ENCODE measurements at regions not wholly inside any gene's neighbourhood (a gene's known extent, or its start where the extent isn't known, plus 50 kb on each side); places are given as distances from the start of the nearest gene placed in this dataset.

GRCh38 chr5:56545016-56545415 is 270.3 kb upstream of the MAP3K1 start:
- H3K27me3 Mint-ChIP-seq (ENCODE audit: low read depth): peaks cover 8% of the 10 kb centered on the region
- H3K9me3 Mint-ChIP-seq: no peaks in the 10 kb centered on the region
- H3K4me1 Mint-ChIP-seq (ENCODE audit: low read depth): peaks cover 12% of the 10 kb centered on the region
- H3K4me3 Mint-ChIP-seq: no peak overlapping the region
- H3K36me3 Mint-ChIP-seq (ENCODE audit: low read depth): no peaks in the 10 kb centered on the region
- no peak overlapping the region for H3K27ac Mint-ChIP-seq

- Mint-ChIP-seq H3K4me3 (no peak overlapping the region), H3K27ac (no peak overlapping the region), H3K9me3 (peaks cover 3% of the 10 kb centered on the region), H3K27me3 (ENCODE audit: low read depth) (peaks cover 11% of the 10 kb centered on the region), H3K4me1 (ENCODE audit: low read depth) (peaks cover 8% of the 10 kb centered on the region), H3K36me3 (ENCODE audit: low read depth) (no peaks in the 10 kb centered on the region)
These were observed 271.6 kb upstream of the MAP3K1 start for GRCh38 chr5:56543441-56544388.

GRCh38 chr5:56540266-56540665 is 275.1 kb upstream of the MAP3K1 start:
- Mint-ChIP-seq H3K4me1 (ENCODE audit: low read depth) (peaks cover 8% of the 10 kb centered on the region), H3K27ac (no peak overlapping the region), H3K9me3 (peaks cover 4% of the 10 kb centered on the region), H3K27me3 (ENCODE audit: low read depth) (peaks cover 13% of the 10 kb centered on the region), H3K4me3 (no peak overlapping the region), H3K36me3 (ENCODE audit: low read depth) (no peaks in the 10 kb centered on the region)

- Mint-ChIP-seq H3K27me3 (ENCODE audit: low read depth) (peaks cover 5% of the 10 kb centered on the region), H3K27ac (no peak overlapping the region), H3K36me3 (ENCODE audit: low read depth) (no peaks in the 10 kb centered on the region), H3K9me3 (peaks cover 4% of the 10 kb centered on the region), H3K4me3 (no peak overlapping the region), H3K4me1 (ENCODE audit: low read depth) (peaks cover 15% of the 10 kb centered on the region)
These were observed 276.8 kb upstream of the MAP3K1 start for GRCh38 chr5:56538580-56538979.

GRCh38 chr5:56535347-56535746 is 280.0 kb upstream of the MAP3K1 start:
- no peaks in the 10 kb centered on the region for H3K36me3 Mint-ChIP-seq (ENCODE audit: low read depth)
- H3K4me1 Mint-ChIP-seq (ENCODE audit: low read depth): peaks cover 11% of the 10 kb centered on the region
- no peak overlapping the region for H3K4me3 Mint-ChIP-seq
- H3K27me3 Mint-ChIP-seq (ENCODE audit: low read depth): peaks cover 5% of the 10 kb centered on the region
- H3K27ac Mint-ChIP-seq: no peak overlapping the region
- H3K9me3 Mint-ChIP-seq: peaks cover 4% of the 10 kb centered on the region

- no peak overlapping the region for H3K4me3 Mint-ChIP-seq
These were observed 281.1 kb upstream of the MAP3K1 start for GRCh38 chr5:56534102-56534829.

GRCh38 chr5:56532466-56532865 is 282.9 kb upstream of the MAP3K1 start:
- Mint-ChIP-seq H3K36me3 (ENCODE audit: low read depth) (no peaks in the 10 kb centered on the region), H3K9me3 (no peaks in the 10 kb centered on the region), H3K4me3 (no peak overlapping the region), H3K27ac (no peak overlapping the region), H3K4me1 (ENCODE audit: low read depth) (peaks cover 13% of the 10 kb centered on the region), H3K27me3 (ENCODE audit: low read depth) (no peaks in the 10 kb centered on the region)

More at GRCh38 chr5:56534102-56534829, 281.1 kb upstream of the MAP3K1 start:
- Mint-ChIP-seq H3K27ac (no peak overlapping the region), H3K9me3 (peaks cover 4% of the 10 kb centered on the region), H3K27me3 (ENCODE audit: low read depth) (peaks cover 5% of the 10 kb centered on the region), H3K36me3 (ENCODE audit: low read depth) (no peaks in the 10 kb centered on the region), H3K4me1 (ENCODE audit: low read depth) (peaks cover 11% of the 10 kb centered on the region)

- Mint-ChIP-seq H3K27ac (no peak overlapping the region), H3K4me3 (no peak overlapping the region), H3K27me3 (ENCODE audit: low read depth) (peaks cover 6% of the 10 kb centered on the region), H3K36me3 (ENCODE audit: low read depth) (no peaks in the 10 kb centered on the region), H3K9me3 (no peaks in the 10 kb centered on the region), H3K4me1 (ENCODE audit: low read depth) (peaks cover 17% of the 10 kb centered on the region)
These were observed 284.7 kb upstream of the MAP3K1 start for GRCh38 chr5:56530626-56531138.

- Mint-ChIP-seq H3K27me3 (ENCODE audit: low read depth) (peaks cover 9% of the 10 kb centered on the region), H3K9me3 (no peaks in the 10 kb centered on the region), H3K4me1 (ENCODE audit: low read depth) (peaks cover 17% of the 10 kb centered on the region), H3K27ac (no peak overlapping the region), H3K4me3 (no peak overlapping the region), H3K36me3 (ENCODE audit: low read depth) (no peaks in the 10 kb centered on the region)
These were observed 285.5 kb upstream of the MAP3K1 start for GRCh38 chr5:56529666-56530430.

GRCh38 chr5:56527174-56527573 is 288.2 kb upstream of the MAP3K1 start:
- no peak overlapping the region for H3K27ac Mint-ChIP-seq
- no peak overlapping the region for H3K4me3 Mint-ChIP-seq
- H3K9me3 Mint-ChIP-seq: no peaks in the 10 kb centered on the region
- no peaks in the 10 kb centered on the region for H3K36me3 Mint-ChIP-seq (ENCODE audit: low read depth)
- H3K27me3 Mint-ChIP-seq (ENCODE audit: low read depth): peaks cover 9% of the 10 kb centered on the region
- peaks cover 6% of the 10 kb centered on the region for H3K4me1 Mint-ChIP-seq (ENCODE audit: low read depth)

- H3K4me1 Mint-ChIP-seq (ENCODE audit: low read depth): peaks cover 6% of the 10 kb centered on the region
- no peaks in the 10 kb centered on the region for H3K9me3 Mint-ChIP-seq
- no peak overlapping the region for H3K27ac Mint-ChIP-seq
- no peaks in the 10 kb centered on the region for H3K36me3 Mint-ChIP-seq (ENCODE audit: low read depth)
- H3K4me3 Mint-ChIP-seq: no peak overlapping the region
- peaks cover 9% of the 10 kb centered on the region for H3K27me3 Mint-ChIP-seq (ENCODE audit: low read depth)
These were observed 290.2 kb upstream of the MAP3K1 start for GRCh38 chr5:56525113-56525512.

- H3K27ac Mint-ChIP-seq: no peak overlapping the region
- H3K4me1 Mint-ChIP-seq (ENCODE audit: low read depth): peaks cover 6% of the 10 kb centered on the region
These were observed 290.9 kb upstream of the ANKRD55 start for GRCh38 chr5:56523790-56524575.

GRCh38 chr5:56522960-56523359 is 289.8 kb upstream of the ANKRD55 start:
- Mint-ChIP-seq H3K4me3 (no peak overlapping the region), H3K4me1 (ENCODE audit: low read depth) (peaks cover 6% of the 10 kb centered on the region), H3K36me3 (ENCODE audit: low read depth) (no peaks in the 10 kb centered on the region), H3K9me3 (no peaks in the 10 kb centered on the region), H3K27ac (no peak overlapping the region), H3K27me3 (ENCODE audit: low read depth) (peaks cover 15% of the 10 kb centered on the region)

More at GRCh38 chr5:56523790-56524575, 290.9 kb upstream of the ANKRD55 start:
- no peak overlapping the region for H3K4me3 Mint-ChIP-seq
- H3K36me3 Mint-ChIP-seq (ENCODE audit: low read depth): no peaks in the 10 kb centered on the region
- H3K27me3 Mint-ChIP-seq (ENCODE audit: low read depth): peaks cover 9% of the 10 kb centered on the region
- no peaks in the 10 kb centered on the region for H3K9me3 Mint-ChIP-seq
